GM19240 (cell line): ENCODE measurements at regions not wholly inside any gene's neighbourhood (a gene's known extent, or its start where the extent isn't known, plus 50 kb on each side); places are given as distances from the start of the nearest gene placed in this dataset.
"Not testable (repeated sequence)": the region's sequence is repeated elsewhere in the genome, so short reads cannot be mapped to it uniquely, and the experiment has no call there.

Experiments used
- DNase-seq: peaks from one replicate; pipeline ENCODE4 v3.0.0; 2011; ENCODE audit warnings: low spot score; ENCODE audit not compliant: insufficient read length

DNA sequence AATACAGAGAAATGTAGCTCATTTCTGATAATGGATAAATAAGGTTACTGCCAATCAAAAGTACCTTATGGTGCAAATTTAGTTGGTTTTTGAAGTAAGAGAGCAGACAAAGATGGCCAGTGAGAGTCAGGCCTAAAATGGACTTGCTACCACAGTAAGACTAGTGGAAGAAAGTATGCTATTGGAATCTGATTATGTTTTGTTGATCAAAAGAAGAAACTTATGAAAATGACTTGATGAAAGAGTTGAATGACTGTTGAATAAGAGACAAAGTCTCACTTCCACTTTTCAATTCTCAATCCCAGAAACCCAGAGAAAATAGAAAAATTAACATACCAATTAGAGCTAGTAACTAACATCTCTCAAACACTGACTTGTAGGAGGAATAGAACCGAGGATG lies 737.8 kb upstream of the INTU start:
- no peak for DNase-seq

DNA sequence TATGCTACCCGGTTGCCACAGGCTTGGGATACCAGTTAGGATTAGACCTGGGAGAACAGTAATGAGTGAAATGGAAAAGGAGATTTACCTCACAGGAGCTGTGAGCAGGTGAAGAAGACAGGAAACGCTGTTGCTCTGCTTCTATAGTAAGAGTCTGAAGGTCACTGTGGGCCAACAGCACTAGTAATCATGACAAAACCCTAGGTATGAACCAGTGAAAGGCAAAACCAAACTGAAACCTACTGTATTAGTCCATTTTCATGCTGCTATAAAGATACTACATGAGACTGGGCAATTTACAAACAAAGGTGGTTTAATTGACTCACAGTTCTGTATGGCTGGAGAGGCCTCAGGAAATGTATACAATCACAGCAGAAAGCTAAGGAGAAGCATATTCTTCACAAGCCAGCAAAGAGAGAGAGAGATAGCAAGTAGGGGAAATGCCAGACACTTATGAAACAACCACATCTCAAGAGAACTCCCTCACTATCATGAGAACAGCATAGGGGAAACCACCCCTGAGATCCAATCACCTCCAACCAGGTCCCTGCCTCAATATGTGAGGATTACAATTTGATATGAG lies 736.7 kb upstream of the INTU start:
- no peak for DNase-seq

GRCh38 chr4:126897038-126897437 lies 735.7 kb upstream of the INTU start:
- DNase-seq: no peak

DNA sequence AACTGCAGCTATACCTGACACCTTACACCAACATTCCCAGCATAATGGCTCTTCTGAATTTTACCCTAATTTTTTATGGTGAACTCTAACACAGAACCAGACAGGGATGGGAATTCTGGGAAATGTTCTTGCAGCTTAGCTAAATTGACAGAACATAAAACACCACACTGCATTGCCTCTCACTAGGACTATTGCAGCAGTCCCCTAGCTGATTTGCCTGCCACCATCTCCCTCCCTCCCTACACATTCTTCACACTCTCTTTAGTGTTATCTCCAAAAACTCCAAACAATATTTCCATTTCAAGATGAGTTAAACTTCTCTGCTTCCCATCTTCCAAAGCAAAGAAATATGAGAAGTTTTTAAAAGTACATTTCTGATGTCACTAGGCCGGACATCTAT lies 733.9 kb upstream of the INTU start:
- DNase-seq: no peak

DNA sequence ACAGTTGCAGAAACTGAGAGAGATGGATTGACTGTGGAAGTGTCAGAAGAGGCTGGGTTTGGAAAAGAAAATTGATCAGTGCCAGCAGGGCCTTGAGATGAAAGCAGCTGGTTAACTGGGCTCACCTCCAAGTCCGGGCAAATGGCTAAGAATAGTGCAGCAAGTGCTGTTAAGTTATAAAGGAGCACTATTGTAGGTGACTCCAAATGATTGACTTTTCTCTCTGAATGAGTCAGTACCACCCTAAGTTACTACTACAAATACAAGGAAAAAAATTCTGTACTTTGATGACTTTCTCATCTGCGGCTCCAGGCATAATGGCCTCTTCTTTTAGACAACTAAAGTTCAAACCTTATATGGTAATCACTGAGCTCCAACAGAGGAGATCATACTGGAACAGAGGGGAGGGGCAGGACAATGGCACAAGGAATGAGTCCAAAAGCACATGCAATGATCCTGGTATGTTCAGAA lies 733.4 kb upstream of the INTU start:
- no peak for DNase-seq

- no peak for DNase-seq
Observed at GRCh38 chr4:126906466-126906865, 726.3 kb upstream of the INTU start.

DNA sequence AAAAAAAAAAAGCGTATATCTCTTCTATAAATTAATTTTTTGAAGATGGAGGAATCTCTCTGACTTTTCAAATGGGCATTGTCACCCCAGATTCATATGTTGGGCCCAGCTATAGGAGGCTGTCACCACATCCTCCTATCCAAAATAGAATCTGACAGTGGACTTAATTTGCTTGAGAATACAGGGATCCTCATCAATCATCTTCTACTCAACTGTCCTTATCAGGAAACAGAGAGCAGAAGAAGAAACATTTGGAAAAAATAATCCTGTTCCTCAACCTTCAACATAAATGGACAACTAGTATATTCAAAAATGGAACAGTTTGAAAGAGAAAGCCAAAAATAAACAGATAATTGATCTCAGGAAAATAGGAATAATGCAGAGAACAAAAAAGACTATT lies 725.4 kb upstream of the INTU start:
- DNase-seq: no peak

GRCh38 chr4:126916049-126916625 lies 716.6 kb upstream of the INTU start:
- DNase-seq: no peak

- no peak for DNase-seq
Observed at GRCh38 chr4:126916626-126917140, 716.1 kb upstream of the INTU start.

DNA sequence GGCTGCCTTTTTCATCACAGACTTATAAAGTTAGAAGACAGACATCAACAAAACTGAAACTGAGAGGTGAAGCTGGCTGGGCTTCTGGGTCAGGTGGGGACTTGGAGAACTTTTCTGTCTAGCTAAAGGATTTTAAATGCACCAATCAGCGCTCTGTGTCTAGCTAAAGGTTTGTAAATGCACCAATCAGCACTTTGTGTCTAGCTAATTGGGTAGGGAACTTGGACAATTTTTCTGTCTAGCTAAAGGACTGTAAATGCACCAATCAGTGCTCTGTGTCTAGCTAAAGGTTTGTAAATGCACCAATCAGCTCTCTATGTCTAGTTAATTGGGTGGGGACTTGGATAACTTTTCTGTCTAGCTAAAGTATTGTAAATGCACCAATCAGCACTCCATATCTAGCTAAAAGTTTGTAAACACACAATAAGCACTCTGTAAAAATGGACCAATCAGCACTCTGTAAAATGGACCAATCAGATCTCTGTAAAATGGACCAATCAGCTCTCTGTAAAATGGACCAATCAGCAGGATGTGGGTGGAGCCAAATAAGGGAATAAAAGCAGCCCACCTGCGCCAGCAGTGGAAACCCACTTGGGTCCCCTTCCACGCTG lies 710.3 kb upstream of the INTU start:
- not testable (repeated sequence) for DNase-seq

DNA sequence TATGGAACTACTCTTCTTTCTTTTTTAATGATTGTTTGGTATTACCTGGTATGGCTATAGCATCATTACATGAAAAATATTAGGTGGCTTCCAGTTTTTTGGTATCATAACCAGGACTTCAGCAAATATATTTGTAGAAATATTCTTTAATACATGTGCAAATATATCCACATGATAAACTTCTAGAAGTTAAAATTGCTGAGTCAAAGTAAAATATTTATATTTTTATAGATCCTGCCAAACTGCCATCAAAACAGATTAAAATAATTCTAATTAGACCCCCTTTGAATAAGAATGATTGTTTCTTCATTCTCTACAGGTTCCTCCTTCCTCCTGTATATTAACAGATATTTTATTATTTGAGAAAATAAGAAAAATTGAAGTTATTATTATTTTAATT lies 708.5 kb upstream of the INTU start:
- no peak for DNase-seq

DNA sequence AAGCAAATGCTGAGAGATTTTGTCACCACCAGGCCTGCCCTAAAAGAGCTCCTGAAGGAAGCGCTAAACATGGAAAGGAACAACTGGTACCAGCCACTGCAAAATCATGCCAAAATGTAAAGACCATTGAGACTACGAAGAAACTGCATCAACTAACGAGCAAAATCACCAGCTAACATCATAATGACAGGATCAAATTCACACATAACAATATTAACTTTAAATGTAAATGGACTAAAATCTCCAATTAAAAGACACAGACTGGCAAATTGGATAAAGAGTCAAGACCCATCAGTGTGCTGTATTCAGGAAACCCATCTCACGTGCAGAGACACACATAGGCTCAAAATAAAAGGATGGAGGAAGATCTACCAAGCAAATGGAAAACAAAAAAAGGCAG lies 702.7 kb upstream of the INTU start:
- DNase-seq: not testable (repeated sequence)

- no peak for DNase-seq
Observed at GRCh38 chr4:126935801-126936200, 697.0 kb upstream of the INTU start.

GRCh38 chr4:126937342-126937741 lies 695.4 kb upstream of the INTU start:
- no peak for DNase-seq

DNA sequence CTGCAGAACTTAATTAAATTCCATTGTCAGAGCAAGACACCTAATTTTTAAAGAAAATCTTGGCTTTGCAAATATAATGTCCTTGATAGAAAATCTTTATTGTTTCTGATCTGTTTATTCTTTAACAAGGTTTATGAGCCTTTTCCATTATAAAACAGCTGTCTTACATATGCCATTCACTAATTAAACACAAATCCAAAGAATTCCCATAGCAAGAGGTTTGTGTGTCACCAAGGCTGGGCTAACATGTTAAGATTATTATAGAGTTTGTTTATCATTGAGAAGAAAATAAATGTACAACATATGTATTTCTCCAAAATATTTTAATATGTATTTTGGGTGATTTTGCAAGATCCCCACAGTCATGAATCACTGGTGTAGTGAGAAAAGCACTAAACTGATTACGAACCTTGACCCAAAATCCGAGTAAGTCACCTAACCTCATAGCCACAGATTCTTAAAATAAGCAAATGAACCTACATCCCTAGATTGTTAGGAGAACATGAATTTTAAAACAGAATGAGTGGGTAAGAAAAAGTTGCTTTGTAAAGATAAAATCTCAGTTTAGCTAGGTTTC lies 694.8 kb upstream of the INTU start:
- no peak for DNase-seq

- no peak for DNase-seq
Observed at GRCh38 chr4:126939401-126939800, 693.4 kb upstream of the INTU start.

DNA sequence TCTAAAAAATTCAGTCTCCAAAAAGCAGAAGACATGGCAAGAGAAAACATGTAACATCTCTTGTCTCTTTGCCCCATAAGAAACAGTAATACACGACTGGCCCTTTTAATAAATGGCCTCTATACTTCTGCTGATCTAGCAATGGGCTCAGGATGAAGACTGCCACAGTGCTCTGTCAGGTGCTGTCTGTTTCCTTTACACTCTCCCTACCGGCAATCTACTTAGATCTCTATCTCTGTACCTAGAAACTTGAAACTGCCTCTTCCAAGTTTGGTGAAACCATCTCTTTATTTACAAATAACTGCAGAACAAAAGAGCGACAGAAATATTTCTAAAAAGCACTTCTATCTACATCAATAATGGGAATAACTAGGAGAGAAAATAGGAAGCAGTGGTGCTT lies 685.2 kb upstream of the INTU start:
- DNase-seq: no peak

DNA sequence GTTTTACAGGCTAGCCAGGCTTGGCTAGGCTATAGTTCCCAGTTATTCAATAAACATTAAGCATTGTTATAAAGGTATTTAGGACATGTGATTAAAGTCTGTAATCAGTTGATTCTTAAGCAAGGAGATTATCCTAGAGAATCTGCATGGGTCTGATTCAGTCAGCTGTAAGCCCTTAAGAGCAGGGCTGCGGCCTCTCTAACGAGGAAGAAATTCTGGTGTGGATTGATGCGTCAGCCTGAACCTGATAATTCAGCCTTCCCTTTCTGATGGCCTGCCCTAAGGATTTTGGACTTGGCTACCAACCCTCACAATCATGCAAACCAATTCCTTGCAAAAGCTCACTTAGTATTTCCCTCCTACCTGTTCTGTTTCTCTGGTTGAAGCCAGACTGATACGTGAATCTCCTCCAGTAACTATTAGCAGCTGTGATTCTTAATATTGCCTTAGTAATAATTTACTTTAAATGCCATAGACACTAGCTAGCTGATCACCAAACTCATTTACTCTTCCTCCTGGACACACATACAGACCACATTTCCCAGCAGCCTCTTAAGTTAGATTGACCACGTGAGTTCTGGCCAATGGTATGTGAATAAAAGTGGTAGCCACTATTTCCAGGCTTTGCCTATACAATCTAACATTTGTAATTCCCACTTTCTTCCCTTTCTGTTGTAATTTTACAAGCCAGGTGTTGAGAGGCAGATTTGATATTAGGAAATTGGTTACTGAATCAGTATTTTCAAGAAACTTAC lies 678.0 kb upstream of the INTU start:
- no peak for DNase-seq

DNA sequence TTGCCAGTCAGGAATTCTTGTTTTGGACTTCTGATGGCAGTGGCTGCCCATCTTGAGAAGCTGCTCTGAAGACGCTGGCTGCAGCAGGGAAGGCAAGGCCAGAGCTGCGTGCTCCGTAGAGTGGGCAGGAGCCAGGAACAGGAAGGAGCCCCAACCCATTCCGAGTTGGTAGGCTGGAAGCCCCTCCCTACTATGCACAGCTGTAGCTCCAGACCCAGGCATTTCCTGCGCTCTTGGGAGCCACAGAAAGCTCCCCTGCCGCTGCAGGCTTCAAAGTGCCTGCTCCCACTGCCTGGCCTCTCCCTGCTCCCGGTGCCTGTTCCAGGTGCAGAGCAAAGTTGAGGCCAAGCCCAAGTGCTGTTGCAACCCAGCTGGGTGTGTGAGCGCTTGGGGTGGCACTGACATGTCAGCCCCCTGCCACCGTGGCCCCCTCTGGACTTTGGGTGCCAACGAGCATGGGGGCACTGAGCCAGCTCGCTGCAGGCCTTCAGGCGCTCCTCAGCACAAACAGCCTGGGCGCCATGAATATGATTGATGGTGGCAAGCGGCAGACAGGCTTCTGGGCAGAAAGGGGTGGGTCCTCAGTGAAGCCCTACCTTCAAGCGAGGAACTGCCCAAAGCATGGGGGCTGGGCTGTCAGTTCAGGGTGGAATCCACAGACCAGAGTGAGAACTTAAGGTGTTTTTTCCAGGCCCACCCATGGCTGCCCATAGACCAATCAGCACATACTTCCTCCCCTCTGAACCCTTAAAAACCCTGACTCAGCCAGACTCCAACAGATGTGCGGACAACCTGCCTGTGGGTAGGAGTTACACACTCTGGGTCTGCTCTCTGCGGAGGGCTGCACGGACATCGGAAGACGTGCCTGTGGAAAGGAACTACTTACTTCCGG lies 677.2 kb upstream of the INTU start:
- no peak for DNase-seq

- DNase-seq: no peak
Observed at GRCh38 chr4:126956184-126956897, 676.4 kb upstream of the INTU start.
